ACHN (cell line): ENCODE measurements at regions not wholly inside any gene's neighbourhood (a gene's known extent, or its start where the extent isn't known, plus 50 kb on each side); places are given as distances from the start of the nearest gene placed in this dataset.

Experiments used
- DNase-seq: peaks from one replicate; pipeline ENCODE4 v3.0.0-alpha.2; 2015
- in situ Hi-C: cut with HindIII; loops from 2 replicates; pipeline ENCODE4 v1.10.0; 2017; ENCODE audit warnings: low sequenced_read_pairs, low pct_ligation_motif_present, low pct_unique_long_range_greater_than_20kb

DNA sequence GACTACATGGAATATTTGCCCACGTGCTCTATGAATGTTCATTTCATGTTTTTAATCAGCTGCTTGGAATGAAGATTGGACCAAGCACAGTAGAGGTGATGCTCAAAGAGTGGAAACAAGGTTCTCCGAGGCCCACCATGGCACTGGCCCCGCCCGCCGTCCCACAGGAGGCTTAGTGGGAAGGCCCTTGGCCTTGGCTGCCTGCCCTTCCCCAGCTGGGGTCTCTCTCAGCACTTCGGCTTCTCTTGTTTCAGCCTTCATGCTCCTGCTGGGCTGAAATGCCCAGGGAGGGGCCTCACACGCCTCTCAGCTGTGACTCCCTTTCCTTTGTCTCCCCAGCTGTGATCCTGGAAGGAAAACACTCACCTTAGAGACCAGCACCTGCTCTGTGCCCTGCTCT, 833.2 kb downstream of the GALR1 start:
- DNase-seq, result no peak
- in situ Hi-C loops, result no loop called here

DNA sequence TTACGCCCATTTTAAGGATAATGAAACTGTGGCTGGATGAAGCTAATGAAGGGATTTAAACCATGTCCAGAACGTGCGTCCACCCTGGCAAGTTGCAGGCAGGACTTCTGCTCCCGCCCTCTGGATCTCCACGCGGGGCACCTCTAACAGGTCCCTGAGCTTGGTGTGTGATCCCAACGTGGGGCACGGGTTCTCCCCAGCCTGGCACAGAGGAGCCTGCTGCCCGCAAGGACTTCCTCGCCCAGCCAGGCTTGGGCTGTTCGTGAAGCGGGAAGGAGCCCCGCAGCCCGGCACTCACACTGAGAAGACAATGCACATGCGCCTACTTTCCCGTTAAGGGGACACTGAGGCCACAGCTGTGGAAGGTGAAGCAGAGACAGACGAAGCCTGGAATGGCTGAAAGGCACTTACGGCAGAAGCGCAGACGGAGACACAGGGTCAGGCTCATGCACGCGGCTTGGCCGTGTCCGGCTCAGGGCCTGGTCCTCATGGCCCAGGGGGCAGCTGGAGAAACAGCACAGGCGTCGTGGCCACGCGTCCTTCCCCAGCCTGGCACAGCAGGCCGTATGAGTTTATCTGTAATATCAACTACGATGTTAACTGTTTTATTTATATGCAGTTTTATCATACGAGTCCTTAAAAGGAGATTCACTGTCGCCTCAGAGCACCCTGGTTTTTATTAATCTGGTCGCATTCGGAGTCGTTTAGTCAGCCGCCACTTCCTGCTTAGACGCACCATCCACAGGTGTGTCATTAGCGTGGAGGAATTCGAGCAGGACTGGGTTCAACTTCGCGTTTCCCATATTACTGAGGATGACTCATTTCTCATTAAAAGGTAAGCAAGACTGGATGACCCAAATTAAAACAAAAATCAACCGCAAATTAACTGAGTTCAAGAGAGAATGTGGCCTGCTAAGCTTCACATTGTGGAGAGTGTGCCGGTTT, 835.9 kb downstream of the GALR1 start:
- no peak for DNase-seq
- in situ Hi-C loops, result no loop called here

DNA sequence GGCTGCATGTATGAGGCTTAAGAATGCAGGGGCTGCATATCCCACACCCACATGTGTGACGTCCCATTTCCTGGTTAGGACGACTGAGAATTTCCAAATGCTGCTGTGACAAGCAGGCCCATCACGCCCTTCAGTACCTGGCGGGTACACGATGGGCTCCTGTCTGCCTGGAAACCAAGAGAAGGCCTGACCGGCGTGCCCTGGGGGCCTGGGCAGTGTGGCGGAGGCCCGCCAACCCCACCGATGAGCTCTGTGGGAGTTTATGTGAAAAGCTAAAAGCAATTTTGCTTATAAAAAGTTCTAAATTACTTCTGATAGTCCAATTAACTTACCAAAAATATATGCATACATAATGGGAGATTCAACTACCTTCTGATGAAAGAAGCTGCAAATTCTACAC, 837.3 kb downstream of the GALR1 start:
- in situ Hi-C loops, result no loop called here

DNA sequence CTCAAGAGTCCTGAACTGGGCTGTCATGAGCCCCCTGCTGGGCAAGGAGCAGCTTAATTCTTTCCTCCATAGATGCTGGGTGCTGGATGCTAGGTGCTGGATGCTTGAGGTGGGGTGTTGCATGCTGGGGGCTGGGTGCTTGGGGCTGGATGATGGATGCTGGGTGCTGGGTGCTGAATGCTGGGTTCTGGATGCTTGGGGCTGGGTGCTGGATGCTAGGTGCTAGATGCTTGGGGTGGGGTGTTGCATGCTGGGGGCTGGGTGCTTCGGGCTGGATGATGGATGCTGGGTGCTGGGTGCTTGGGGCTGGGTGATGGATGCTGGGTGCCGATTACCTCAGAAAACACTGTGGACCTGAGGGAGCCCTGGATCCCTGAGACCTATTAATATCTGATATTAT, 837.7 kb downstream of the GALR1 start:
- no peak for DNase-seq
- in situ Hi-C loops, result no loop called here

More for the DNA sequence above, 837.3 kb downstream of the GALR1 start:
- no peak for DNase-seq

- in situ Hi-C loops, result no loop called here
- DNase-seq, result no peak
Observed at GRCh38 chr18:78090584-78090983, 840.9 kb downstream of the GALR1 start.

GRCh38 chr18:78092901-78093300, 843.3 kb downstream of the GALR1 start:
- in situ Hi-C loops, result no loop called here

GRCh38 chr18:78099979-78100588, 850.4 kb downstream of the GALR1 start:
- no peak for DNase-seq
- in situ Hi-C loops, result no loop called here

More at GRCh38 chr18:78092901-78093300, 843.3 kb downstream of the GALR1 start:
- no peak for DNase-seq

DNA sequence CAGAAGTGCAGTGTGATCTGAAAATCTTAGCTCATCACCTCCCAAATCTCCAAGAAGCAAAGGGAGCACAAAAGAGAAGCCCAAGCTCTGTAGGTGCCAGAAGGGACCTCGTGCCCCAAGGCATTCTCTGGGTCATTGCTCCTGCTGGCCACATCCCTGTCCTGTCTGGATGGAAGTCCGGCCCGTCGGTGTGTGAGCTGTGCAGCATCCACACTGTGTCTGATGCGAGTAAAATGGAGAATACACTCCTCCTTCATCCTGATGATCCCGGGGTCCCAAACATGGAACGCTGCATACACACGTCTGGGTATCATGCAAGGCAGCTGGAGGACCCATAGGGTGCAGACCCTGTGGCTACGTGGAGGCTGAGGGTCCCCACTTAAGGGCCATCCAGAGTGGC, 851.4 kb downstream of the GALR1 start:
- DNase-seq, result no peak
- in situ Hi-C loops, result no loop called here

- DNase-seq, result no peak
- in situ Hi-C loops, result no loop called here
Observed at GRCh38 chr18:78102135-78102534, 852.5 kb downstream of the GALR1 start.

- in situ Hi-C loops, result no loop called here
- no peak for DNase-seq
Observed at GRCh38 chr18:78105611-78106010, 856.0 kb downstream of the GALR1 start.

DNA sequence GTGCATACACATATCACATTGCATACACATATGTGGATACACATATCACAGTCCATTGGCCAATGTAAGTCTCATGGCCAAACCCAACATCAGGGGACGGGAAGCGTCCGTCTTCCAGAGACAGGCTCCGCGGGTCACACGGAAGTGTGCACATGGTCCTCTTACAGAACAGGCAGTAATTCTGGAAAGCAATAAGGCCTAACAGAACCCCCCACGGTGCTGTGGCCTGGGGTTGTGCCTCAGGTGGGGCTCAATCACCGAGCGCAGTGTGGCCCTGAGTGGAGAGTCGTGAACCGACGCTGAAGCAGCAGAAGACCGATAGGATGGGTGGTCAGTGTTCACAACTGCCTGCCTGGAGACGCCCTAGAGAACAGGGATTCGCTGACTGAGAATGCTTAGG, 857.3 kb downstream of the GALR1 start:
- in situ Hi-C loops, result no loop called here
- no peak for DNase-seq

GRCh38 chr18:78107363-78107762, 857.7 kb downstream of the GALR1 start:
- no peak for DNase-seq
- in situ Hi-C loops, result no loop called here

GRCh38 chr18:78108554-78108953, 858.9 kb downstream of the GALR1 start:
- DNase-seq, result no peak
- in situ Hi-C loops, result no loop called here

DNA sequence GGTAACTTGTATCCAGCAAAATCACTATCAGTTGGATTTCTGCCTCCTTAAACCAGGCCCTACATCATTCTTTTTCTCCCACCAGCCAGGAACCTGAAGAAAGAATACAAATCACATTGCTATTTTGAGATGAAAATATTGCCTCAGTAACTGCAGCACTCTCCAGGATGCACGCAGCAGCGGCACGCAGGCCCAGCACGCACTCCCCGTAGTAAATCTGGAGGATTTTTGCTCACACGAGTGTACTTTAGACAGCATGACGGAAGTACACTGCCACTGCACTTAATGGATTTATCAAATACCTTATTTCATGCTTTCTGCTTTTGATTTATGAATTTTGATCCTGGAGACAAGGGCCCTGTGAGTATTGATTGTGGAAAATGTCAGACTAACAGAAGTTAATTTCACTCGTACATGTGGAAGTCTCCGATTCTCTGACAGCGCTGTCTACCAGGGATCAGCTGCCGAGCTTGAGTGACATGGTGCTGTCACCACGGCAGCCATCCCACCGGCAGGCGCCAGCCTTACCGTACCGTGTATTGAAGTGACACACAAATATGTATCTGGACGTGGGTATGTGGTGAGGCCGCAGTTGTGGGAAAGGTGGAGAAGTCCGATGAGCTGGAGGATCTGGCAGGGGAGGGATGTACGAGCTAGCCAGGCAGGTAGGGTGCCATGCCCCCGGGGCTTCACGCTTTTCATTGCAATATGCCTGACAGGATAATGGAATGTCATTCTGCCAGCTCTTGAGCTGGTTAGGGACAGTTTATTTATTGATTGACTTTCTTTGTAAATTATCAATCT, 863.7 kb downstream of the GALR1 start:
- DNase-seq, result no peak

GRCh38 chr18:78113940-78114251, 864.2 kb downstream of the GALR1 start:
- in situ Hi-C loops, result no loop called here
- no peak for DNase-seq

More for the DNA sequence above, 863.7 kb downstream of the GALR1 start:
- in situ Hi-C loops, result no loop called here

- in situ Hi-C loops, result no loop called here
- DNase-seq, result no peak
Observed at GRCh38 chr18:78115896-78116561, 863.6 kb upstream of the SALL3 start.

DNA sequence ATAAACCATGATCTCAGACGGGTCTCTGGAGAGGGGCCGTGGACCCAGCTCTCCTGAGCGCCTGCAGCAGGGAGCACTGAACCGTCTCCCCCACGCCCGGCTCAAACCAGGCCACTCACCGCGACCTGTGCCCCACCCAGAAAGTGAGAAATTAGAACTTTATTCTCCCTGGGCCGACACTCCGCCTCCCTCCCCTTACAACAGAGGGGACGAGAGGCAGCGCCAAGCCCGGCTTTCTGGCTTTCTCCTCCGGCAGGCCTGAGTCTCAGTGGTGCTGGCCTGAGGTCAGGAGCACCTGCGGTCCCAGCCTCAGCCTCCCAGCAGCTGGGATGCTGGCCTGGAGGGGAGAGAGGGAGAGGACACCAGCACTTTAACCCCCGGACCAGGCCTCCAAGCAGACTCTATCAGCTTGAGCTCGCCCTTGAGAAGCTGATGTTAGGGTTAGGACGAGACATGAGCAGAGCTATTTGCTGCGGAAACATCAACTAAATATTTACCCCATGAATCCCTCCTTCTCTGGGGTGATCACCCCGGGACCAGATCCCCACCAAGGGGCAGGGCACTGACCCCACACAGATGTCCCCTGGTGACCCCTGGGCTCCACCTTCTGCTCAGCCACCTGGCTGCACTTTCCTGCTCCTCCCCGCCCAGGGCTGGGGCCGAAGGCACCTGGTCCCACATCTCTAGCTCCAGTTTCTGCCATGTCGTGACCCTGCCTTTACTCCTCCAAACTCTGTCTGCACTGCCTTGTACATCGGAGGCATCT, 856.3 kb upstream of the SALL3 start:
- in situ Hi-C loops, result no loop called here
- DNase-seq, result no peak
